ENCODE measurements at regions not wholly inside any gene's neighbourhood (a gene's known extent, or its start where the extent isn't known, plus 50 kb on each side); places are given as distances from the start of the nearest gene placed in this dataset.

GRCh38 chr2:234577191-234577590 is 80.3 kb upstream of the ARL4C start:
- no peak for DNase-seq
- H3K4ac ChIP-seq (ENCODE audit: low read depth, low read length): no peak overlapping the region
- no peak overlapping the region for H2BK120ac ChIP-seq (ENCODE audit: low read depth, low read length, poor library complexity, severe bottlenecking)
- no peaks in the 10 kb centered on the region for H4K20me1 ChIP-seq (ENCODE audit: control insufficient read depth, insufficient read depth, insufficient read length)
- H3K79me2 ChIP-seq (ENCODE audit: insufficient read depth, low read length): no peaks in the 10 kb centered on the region
- no peaks in the 10 kb centered on the region for H3K23me2 ChIP-seq (ENCODE audit: insufficient read length, low read depth, low read length, poor library complexity, severe bottlenecking)
- H2AFZ ChIP-seq (ENCODE audit: low read length): no peak overlapping the region
- H3K56ac ChIP-seq (ENCODE audit: insufficient read length, low read depth, low read length): no peak overlapping the region
- H4K91ac ChIP-seq (ENCODE audit: insufficient read length, low read depth, low read length): no peak overlapping the region
- H3T11ph ChIP-seq (ENCODE audit: low read length): no peak overlapping the region
- H2AK5ac ChIP-seq (ENCODE audit: insufficient read length, low read length): no peak overlapping the region
- H3K23ac ChIP-seq (ENCODE audit: insufficient read length, low read depth, low read length): no peak overlapping the region
- Mint-ChIP-seq H3K36me3 (ENCODE audit: insufficient read depth in 1 of 3, low read depth in 3 of 3) (peaks cover 0 to 8% (median 0%) of the 10 kb centered on the region in 3 experiments; a peak in 3 of 7 replicates), H3K27ac (peak overlapping the region in 1 of 3 experiments; percentile 29; a peak in 1 of 7 replicates), H3K4me1 (peaks cover 17 to 29% of the 10 kb centered on the region in 2 experiments), H3K9me3 (no peaks in the 10 kb centered on the region; a peak in 1 of 5 replicates), H3K27me3 (ENCODE audit: low read depth) (peaks cover 2% of the 10 kb centered on the region), H3K4me3 (no peak overlapping the region)
- peaks cover 16% of the 10 kb centered on the region; the same call in 1 of the 2 replicates for H3K4me1 ChIP-seq (ENCODE audit: insufficient read depth, low read length)
- no peaks in the 10 kb centered on the region for H3K79me1 ChIP-seq (ENCODE audit: insufficient read depth, low read depth, low read length, poor library complexity, severe bottlenecking)
- no peak overlapping the region for H4K8ac ChIP-seq (replicated peaks; ENCODE audit: insufficient read length, low read depth, low read length)
- H2BK15ac ChIP-seq (ENCODE audit: low read depth, low read length): no peak overlapping the region
- no peak overlapping the region for H3K18ac ChIP-seq (ENCODE audit: insufficient read length, low read depth, low read length)
- H3K14ac ChIP-seq (ENCODE audit: insufficient read depth, low read length): no peak overlapping the region
- H2BK12ac ChIP-seq (ENCODE audit: insufficient read length, low read depth, low read length): no peak overlapping the region
- H3K27ac ChIP-seq (ENCODE audit: insufficient read length, low read depth, low read length): no peak overlapping the region
- H3K9ac ChIP-seq (ENCODE audit: extremely low read depth, insufficient read length, low read length): no peak overlapping the region
- WGBS (ENCODE audit: extremely low coverage, insufficient read length, low lambda C conversion rate): no CpG with 5 or more reads among the region's 5 CpGs
- H2BK5ac ChIP-seq (ENCODE audit: insufficient read length, low read length): no peak overlapping the region
- TF ChIP-seq CTCF (conservative IDR thresholded peaks at IDR 0.05): no peak
- no peak overlapping the region for H3K4me2 ChIP-seq (ENCODE audit: insufficient read depth, insufficient read length, low read length)
- no peak overlapping the region for H2BK20ac ChIP-seq (ENCODE audit: low read depth, low read length, poor library complexity, severe bottlenecking)
- no peaks in the 10 kb centered on the region for H3K9me3 ChIP-seq (ENCODE audit: control insufficient read depth, low read depth, low read length)
- no peak overlapping the region for H4K5ac ChIP-seq (ENCODE audit: insufficient read length, low read depth, low read length)
- H3K27me3 ChIP-seq (ENCODE audit: insufficient read depth, low read length): no peaks in the 10 kb centered on the region
